Activated T-helper 2 cell treated with anti-CD3 and anti-CD28 coated beads, Interferon-gamma antibody, Interleukin-2, Interleukin-4, amounts not matched to agents 10 μg/mL and 5 μg/mL and 100 μg/mL, durations not matched to agents 14 hours and 24 hours and 36 hours (primary cell): ENCODE measurements at regions not wholly inside any gene's neighbourhood (a gene's known extent, or its start where the extent isn't known, plus 50 kb on each side); places are given as distances from the start of the nearest gene placed in this dataset.

Experiments
- DNase-seq: peaks from one replicate; pipeline ENCODE4 v3.0.0; 2021; ENCODE audit warnings: low spot score
- H3K27ac Mint-ChIP-seq: one replicate; pipeline ENCODE4 v1.8.0; 2021; ENCODE audit warnings: mixed read lengths
- H3K27me3 Mint-ChIP-seq: one replicate; pipeline ENCODE4 v1.8.0; 2021; ENCODE audit warnings: low read depth, mixed read lengths
- H3K36me3 Mint-ChIP-seq: one replicate; pipeline ENCODE4 v1.8.0; 2021; ENCODE audit warnings: low read depth, mixed read lengths
- H3K4me1 Mint-ChIP-seq: one replicate; pipeline ENCODE4 v1.8.0; 2021; ENCODE audit warnings: low read depth, mixed read lengths
- H3K4me3 Mint-ChIP-seq: one replicate; pipeline ENCODE4 v1.8.0; 2021; ENCODE audit warnings: low read depth, mild to moderate bottlenecking, moderate library complexity, mixed read lengths
- H3K9me3 Mint-ChIP-seq: one replicate; pipeline ENCODE4 v1.8.0; 2021; ENCODE audit warnings: mixed read lengths
- intact Hi-C: fragments of 100-400 bp; cut with micrococcal nuclease; formaldehyde crosslinking; loops from one replicate; pipeline ENCODE4 v1.15.1; 2023

DNA sequence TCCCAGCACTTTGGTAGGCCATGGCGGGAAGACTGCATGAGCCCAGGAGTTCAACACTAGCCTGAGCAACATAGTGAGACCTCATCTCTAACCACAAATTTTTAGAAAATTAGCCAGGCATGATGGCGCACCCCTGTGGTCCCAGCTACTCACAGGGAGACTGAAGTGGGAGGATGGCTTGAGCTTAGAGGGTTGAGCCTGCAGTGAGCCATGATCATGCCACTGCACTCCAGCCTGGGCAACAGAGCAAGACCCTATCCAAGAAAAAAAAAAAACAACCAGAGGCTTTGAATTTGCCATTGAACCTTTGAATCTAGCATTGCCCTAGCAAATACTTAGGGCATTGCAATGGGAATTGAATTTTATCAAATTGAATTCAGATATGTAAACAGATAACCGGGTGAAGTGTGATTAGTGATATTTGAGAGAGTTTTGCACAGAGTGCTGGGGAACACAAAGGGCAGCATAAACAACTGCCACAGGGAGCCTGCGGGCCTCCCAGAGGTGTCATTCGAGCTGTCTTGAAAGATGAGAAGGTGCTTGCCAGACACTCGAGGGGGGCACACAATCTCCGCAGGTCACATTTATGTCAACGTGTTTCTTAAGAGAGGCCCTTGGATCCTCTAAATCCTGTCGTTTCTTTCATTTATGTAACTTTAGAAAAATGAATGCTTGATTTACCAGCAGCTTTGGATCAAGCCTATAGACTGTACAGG is 200.3 kb downstream of the AASDH start:
- H3K36me3 Mint-ChIP-seq = no peaks in the 10 kb centered on the region
- H3K4me1 Mint-ChIP-seq = peaks cover 8% of the 10 kb centered on the region
- H3K9me3 Mint-ChIP-seq = no peaks in the 10 kb centered on the region
- no peak for DNase-seq
- H3K27ac Mint-ChIP-seq = no peak overlapping the region
- no peak overlapping the region for H3K4me3 Mint-ChIP-seq
- intact Hi-C loops = no loop called here
- H3K27me3 Mint-ChIP-seq = no peaks in the 10 kb centered on the region

DNA sequence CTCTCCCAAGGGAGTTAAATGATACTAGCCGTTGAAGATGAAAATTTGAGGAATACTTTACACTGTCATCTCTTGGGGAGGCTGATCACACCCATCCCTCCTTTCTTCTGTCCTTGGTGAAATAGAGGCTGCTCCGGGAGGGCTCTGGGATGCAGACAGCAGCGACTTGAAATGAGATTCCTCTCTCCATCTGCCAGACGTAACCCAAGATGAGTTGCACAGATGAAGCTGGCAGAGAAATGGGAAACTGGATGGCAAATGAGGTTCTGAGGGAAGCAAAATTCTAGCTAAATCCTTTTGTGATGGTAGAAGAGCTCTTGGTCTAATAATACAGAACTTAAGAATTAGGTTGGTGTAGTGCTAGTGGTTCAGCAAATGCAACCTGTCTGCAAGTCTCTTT is 201.4 kb downstream of the AASDH start:
- intact Hi-C loops = no loop called here
- no peak for DNase-seq
- no peak overlapping the region for H3K4me3 Mint-ChIP-seq
- peaks cover 18% of the 10 kb centered on the region for H3K4me1 Mint-ChIP-seq
- H3K27ac Mint-ChIP-seq = no peak overlapping the region
- no peaks in the 10 kb centered on the region for H3K9me3 Mint-ChIP-seq
- no peaks in the 10 kb centered on the region for H3K36me3 Mint-ChIP-seq
- no peaks in the 10 kb centered on the region for H3K27me3 Mint-ChIP-seq

DNA sequence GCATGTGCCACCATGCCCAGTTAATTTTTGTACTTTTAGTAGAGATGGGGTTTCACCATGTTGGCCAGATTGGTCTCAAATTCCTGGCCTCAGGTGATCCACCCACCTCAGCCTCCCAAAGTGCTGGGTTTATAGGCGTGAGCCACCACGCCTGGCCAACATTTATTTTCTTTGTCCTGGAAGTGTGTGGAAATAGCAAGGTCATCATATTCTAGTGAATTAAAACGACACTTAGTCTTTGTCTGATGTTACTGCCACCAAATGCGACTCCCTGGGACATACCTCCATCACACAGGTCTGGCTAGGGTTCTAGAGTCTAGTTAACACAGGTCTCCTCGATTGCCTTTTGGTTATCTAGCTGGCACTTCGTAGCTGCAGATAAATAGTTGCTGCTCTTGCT is 203.1 kb downstream of the AASDH start:
- Mint-ChIP-seq H3K4me1 (peaks cover 21% of the 10 kb centered on the region), H3K4me3 (no peak overlapping the region), H3K36me3 (no peaks in the 10 kb centered on the region), H3K9me3 (no peaks in the 10 kb centered on the region), H3K27ac (no peak overlapping the region), H3K27me3 (peaks cover under 1% of the 10 kb centered on the region)
- no peak for DNase-seq
- intact Hi-C loops = loop anchor here (5.0 kb wide), 2 partner anchors 78 to 237 kb away; partner anchors contain the start of gene CEP135

DNA sequence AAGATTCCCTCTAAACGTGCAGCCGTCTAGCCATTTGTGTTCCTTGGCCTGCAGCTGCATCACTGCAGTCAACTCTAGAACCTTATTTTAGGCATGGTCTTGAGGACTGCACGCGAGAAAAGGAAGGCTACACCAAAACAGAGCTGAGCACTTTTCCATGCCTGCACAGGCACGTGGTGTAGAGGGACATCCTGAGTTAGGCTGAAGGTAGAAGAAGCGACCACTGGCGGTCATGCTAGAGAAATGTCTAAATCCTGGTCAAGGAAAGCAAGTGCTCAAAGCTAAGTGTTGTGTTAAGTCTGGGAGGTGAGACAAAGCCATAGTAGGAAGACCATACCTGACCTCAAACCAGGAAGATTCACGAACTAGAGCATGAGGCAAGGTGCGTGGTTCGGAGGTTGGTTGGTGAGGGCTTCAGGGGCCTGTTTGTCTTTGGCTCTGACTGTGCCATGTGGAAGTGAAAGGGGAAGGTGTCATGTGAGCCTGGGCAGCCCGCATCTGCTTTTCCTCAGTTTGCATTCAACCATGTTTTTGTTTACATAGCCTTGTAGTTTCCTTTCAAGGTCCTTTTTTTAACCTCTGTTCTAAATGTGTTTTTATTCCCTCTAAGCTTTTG is 203.8 kb downstream of the AASDH start:
- no peak overlapping the region for H3K4me3 Mint-ChIP-seq
- H3K27me3 Mint-ChIP-seq = peaks cover 1% of the 10 kb centered on the region
- H3K27ac Mint-ChIP-seq = no peak overlapping the region
- peaks cover 21% of the 10 kb centered on the region for H3K4me1 Mint-ChIP-seq
- H3K36me3 Mint-ChIP-seq = no peaks in the 10 kb centered on the region
- DNase-seq = no peak
- H3K9me3 Mint-ChIP-seq = no peaks in the 10 kb centered on the region
- intact Hi-C loops = loop anchor here (5.0 kb wide), 2 partner anchors 79 to 236 kb away; partner anchors contain the start of gene CEP135

DNA sequence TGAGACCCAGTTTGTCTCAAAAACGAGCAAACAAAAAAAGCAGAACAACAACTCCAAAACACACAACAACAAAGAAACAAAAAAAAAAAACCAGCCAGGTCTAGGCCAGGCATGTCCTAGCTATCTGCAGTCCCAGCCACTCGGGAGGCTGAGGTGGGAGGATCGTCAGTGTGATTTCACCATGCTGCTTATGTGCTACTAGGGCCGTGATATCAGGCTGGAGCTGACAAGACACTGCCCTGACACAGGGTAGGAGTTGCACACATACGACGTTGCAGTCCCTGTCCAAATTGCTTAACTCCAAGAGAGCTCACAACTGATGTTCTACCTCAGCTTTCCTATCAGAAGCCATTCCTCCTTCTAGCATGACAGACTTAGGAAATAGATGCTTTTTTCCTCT is 204.9 kb downstream of the AASDH start:
- Mint-ChIP-seq H3K9me3 (peaks cover 7% of the 10 kb centered on the region), H3K4me3 (no peak overlapping the region), H3K4me1 (peaks cover 21% of the 10 kb centered on the region), H3K27ac (no peak overlapping the region), H3K27me3 (peaks cover 1% of the 10 kb centered on the region), H3K36me3 (no peaks in the 10 kb centered on the region)
- no peak for DNase-seq
- intact Hi-C loops = loop anchor here (5.0 kb wide), 2 partner anchors 80 to 235 kb away; partner anchors contain the start of gene CEP135

DNA sequence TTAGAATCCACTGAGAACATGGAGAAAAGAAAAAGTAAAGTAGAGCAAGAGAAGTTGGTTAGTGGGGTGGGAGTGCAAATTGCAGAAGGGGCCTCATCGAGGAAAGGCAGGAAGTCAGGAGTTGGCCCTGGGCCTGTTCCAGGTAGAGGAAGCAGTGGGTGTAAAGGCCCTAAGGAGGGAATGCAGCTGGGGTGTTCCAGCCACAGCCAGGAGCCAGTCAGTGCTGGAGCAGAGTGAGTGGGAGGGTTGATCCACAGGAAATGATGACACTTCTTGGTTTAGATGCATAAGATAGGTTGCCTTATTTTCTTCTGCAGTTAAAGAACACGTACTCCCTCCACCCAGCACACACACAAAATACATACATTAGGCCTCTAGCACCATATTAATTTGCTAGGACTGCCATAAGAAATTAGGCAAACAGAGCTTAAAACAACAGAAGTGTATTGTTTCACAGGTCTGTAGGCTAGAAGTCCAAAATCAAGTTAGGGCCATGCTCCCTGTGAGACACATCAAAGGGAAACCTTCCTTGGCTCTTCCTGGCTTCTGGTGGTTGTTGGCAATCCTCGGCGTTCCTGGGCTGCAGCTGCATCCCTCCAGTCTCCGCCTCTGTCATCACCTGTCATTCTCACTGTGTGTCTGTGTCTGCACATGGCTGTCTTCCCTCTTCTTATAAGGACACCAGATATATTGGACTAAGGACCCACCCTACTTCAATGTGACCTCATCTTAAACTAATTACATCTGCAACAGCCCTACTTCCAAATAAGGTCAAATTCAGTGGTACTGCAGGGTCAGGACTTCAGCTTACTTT is 205.9 kb downstream of the AASDH start:
- H3K4me1 Mint-ChIP-seq = peaks cover 18% of the 10 kb centered on the region
- H3K9me3 Mint-ChIP-seq = peaks cover 15% of the 10 kb centered on the region
- peak; percentile 23 for DNase-seq
- intact Hi-C loops = loop anchor here (5.0 kb wide), 2 partner anchors 81 to 234 kb away; partner anchors contain the start of gene CEP135
- H3K27me3 Mint-ChIP-seq = peaks cover 1% of the 10 kb centered on the region
- H3K27ac Mint-ChIP-seq = peak overlapping the region; percentile 77
- no peaks in the 10 kb centered on the region for H3K36me3 Mint-ChIP-seq
- no peak overlapping the region for H3K4me3 Mint-ChIP-seq

DNA sequence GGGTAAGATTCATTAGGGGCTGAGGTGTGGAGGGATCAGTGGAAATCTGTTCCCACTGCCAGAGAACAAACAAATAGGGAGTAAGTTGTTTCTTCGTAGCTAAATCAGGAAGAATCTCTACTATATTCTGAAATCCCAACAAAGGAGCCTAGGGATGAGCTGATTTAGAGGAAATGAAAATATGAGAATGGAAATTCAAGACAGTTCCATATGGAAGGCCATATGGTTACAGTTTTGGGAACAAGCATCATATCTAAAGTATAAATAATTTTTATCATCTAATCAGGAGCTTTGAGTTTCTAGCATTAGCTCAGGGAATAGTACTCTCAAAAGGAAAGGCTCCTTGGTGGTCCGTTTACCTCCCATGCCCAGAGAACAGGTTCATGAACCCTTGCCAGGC is 218.2 kb downstream of the AASDH start:
- no peak overlapping the region for H3K4me3 Mint-ChIP-seq
- no peaks in the 10 kb centered on the region for H3K36me3 Mint-ChIP-seq
- intact Hi-C loops = no loop called here
- peaks cover 7% of the 10 kb centered on the region for H3K9me3 Mint-ChIP-seq
- DNase-seq = no peak
- H3K27ac Mint-ChIP-seq = no peak overlapping the region
- no peaks in the 10 kb centered on the region for H3K4me1 Mint-ChIP-seq
- peaks cover 10% of the 10 kb centered on the region for H3K27me3 Mint-ChIP-seq

DNA sequence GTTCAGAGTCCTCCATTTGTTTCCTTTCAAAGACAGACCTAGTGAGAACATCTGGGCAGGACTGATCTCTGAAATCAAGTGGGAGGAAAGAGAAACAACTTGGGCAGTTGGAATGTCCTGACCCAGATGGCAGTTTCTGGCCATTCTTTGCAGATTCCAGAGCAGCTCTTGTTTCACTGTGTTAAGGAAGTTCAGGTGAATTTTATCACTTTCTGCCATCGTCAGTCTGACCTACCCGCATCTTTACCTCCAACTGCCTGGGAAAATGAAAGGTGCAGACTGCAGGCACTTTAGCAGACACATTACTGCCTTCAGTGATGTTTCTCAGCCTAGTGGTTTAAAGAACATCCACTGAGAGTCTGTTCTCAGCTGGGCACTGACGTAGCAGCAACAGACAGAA is 216.2 kb downstream of the CEP135 start:
- DNase-seq = no peak
- Mint-ChIP-seq H3K4me1 (no peaks in the 10 kb centered on the region), H3K27me3 (peaks cover 6% of the 10 kb centered on the region), H3K9me3 (peaks cover 7% of the 10 kb centered on the region), H3K27ac (no peak overlapping the region), H3K36me3 (no peaks in the 10 kb centered on the region), H3K4me3 (no peak overlapping the region)
- intact Hi-C loops = no loop called here

DNA sequence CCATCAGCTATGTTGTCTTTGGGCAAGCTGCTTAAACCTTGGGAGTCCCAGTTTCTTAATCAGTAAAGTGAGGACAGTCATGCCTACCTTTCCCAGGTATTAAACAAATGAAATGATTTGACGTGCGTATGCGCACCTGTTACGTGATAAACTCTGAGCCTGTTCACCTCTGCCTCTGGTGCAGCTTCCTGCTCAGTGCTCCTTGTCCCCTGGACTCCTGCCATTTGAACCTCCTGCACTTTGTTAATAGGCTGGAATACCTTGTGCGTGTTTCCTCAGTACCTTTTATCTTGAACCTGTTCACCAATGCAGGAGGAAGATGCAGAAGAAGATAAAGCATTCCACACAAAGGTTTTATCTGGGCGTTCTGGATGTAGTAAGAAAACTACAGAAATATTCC is 211.9 kb downstream of the CEP135 start:
- Mint-ChIP-seq H3K36me3 (no peaks in the 10 kb centered on the region), H3K27me3 (no peaks in the 10 kb centered on the region), H3K27ac (no peak overlapping the region), H3K4me3 (no peak overlapping the region), H3K4me1 (peaks cover 5% of the 10 kb centered on the region), H3K9me3 (no peaks in the 10 kb centered on the region)
- intact Hi-C loops = no loop called here
- DNase-seq = no peak

DNA sequence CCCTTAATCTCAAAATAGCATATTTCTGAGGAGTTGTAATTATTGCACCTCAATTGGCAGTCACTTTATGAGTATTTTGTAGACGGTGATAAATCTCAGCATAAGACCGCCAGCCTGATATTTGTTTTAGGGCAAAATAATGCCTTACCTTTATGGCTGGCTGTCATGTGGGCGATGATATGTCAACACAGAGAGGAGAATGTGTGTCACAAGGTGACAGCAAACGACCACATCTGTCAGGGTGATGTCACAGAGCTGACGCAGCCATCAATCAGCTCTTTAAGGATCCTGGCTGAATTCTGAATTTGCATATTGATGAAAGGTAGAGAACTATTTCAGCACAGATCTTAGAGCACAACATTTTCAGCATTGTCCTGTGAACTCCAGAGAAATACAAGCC is 209.7 kb downstream of the CEP135 start:
- intact Hi-C loops = no loop called here
- H3K27me3 Mint-ChIP-seq = no peaks in the 10 kb centered on the region
- no peak for DNase-seq

DNA sequence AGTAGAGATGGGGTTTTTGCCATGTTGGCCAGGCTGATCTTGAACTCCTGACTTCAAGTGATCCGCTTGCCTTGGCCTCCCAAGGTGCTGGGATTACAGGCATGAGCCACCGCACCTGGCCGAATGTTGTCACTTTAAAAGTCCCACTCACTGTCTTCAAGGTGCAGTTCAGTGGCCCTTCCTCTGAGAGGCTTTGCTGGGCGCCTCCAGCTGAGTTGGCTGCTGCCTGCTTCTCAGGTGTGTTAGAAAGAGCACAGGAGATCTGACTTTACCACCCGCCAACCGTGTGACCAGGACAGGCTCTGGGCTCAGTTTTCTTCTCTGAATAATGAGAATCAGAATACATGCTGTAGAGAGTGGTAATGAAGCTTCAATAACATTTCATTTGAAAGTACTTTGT is 207.4 kb downstream of the CEP135 start:
- peaks cover 5% of the 10 kb centered on the region for H3K4me1 Mint-ChIP-seq
- intact Hi-C loops = no loop called here
- H3K27me3 Mint-ChIP-seq = peaks cover 2% of the 10 kb centered on the region
- no peaks in the 10 kb centered on the region for H3K9me3 Mint-ChIP-seq
- no peaks in the 10 kb centered on the region for H3K36me3 Mint-ChIP-seq
- H3K4me3 Mint-ChIP-seq = no peak overlapping the region
- no peak for DNase-seq
- H3K27ac Mint-ChIP-seq = no peak overlapping the region

More for the DNA sequence above, 209.7 kb downstream of the CEP135 start:
- Mint-ChIP-seq H3K4me3 (no peak overlapping the region), H3K9me3 (no peaks in the 10 kb centered on the region), H3K4me1 (peaks cover 5% of the 10 kb centered on the region), H3K36me3 (no peaks in the 10 kb centered on the region), H3K27ac (no peak overlapping the region)

DNA sequence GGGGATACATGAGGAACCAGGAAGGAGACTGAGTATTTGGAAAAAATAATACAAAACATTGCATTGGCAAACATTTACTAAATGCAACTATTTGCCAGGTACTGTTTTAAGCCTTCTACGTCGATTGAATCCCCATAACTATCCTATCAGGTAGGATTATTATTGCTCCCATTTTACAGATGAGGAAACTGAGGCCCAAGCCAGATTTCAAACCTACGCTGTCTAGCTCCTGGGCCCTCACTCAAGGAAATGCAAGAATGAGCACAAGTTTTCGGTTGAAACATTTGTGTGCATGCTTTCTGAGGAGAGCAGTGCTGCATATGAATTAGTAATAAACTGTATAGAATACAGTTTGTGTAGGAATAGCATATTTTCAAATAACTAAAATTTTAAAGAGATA is 206.7 kb downstream of the CEP135 start:
- H3K9me3 Mint-ChIP-seq = no peaks in the 10 kb centered on the region
- intact Hi-C loops = no loop called here
- H3K4me3 Mint-ChIP-seq = no peak overlapping the region

DNA sequence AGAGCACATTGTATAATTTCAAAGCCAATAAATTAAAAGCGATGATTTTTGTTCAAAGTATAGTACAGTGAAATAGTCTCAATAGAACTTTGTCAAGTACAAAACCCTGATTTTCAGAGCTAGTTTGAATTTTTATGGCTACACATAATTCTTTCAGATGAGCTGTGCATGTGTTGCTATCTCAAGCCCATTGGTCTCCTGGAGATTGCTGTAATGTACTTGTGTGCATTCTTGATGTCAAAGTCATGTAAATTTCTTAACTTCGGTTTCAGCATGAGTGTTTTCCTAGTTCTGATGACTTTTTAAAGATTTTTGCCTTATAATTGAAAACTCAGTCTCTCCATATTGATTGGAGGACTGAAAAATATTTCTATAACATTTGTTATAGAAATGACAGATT is 200.8 kb downstream of the CEP135 start:
- Mint-ChIP-seq H3K9me3 (no peaks in the 10 kb centered on the region), H3K4me1 (peaks cover 1% of the 10 kb centered on the region), H3K36me3 (no peaks in the 10 kb centered on the region), H3K27ac (no peak overlapping the region), H3K27me3 (peaks cover 2% of the 10 kb centered on the region), H3K4me3 (no peak overlapping the region)
- no peak for DNase-seq
- intact Hi-C loops = no loop called here

More for the DNA sequence above, 206.7 kb downstream of the CEP135 start:
- peaks cover 5% of the 10 kb centered on the region for H3K4me1 Mint-ChIP-seq
- peaks cover 2% of the 10 kb centered on the region for H3K27me3 Mint-ChIP-seq
- no peak overlapping the region for H3K27ac Mint-ChIP-seq
- no peaks in the 10 kb centered on the region for H3K36me3 Mint-ChIP-seq
- DNase-seq = no peak
